ENCODE measurements at regions not wholly inside any gene's neighbourhood (a gene's known extent, or its start where the extent isn't known, plus 50 kb on each side); places are given as distances from the start of the nearest gene placed in this dataset.

GRCh38 chr12:86662464-86662863 is 406.3 kb upstream of the MGAT4C start:
- DNase-seq (ENCODE audit: low read depth in 1 of 2, low spot score in 1 of 2) = no peak
- no peaks in the 10 kb centered on the region for H3K36me3 ChIP-seq
- H3K4me1 ChIP-seq (ENCODE audit: low read depth) = no peaks in the 10 kb centered on the region
- H3K27ac ChIP-seq = no peak overlapping the region
- TF ChIP-seq CTCF (IDR thresholded peaks at IDR 0.05; ENCODE audit: low read depth, low read length) = no peak
- no peaks in the 10 kb centered on the region for H3K27me3 ChIP-seq
- no peaks in the 10 kb centered on the region for H3K9me3 ChIP-seq (ENCODE audit: low read depth)
- H3K4me3 ChIP-seq = no peak overlapping the region

- H3K9me3 ChIP-seq (ENCODE audit: low read depth) = no peaks in the 10 kb centered on the region
- H3K27me3 ChIP-seq = no peaks in the 10 kb centered on the region
- H3K4me3 ChIP-seq = no peak overlapping the region
- TF ChIP-seq CTCF (IDR thresholded peaks at IDR 0.05; ENCODE audit: low read depth, low read length) = no peak
- H3K36me3 ChIP-seq = no peaks in the 10 kb centered on the region
- H3K27ac ChIP-seq = no peak overlapping the region
- no peaks in the 10 kb centered on the region for H3K4me1 ChIP-seq (ENCODE audit: low read depth)
- no peak for DNase-seq (ENCODE audit: low read depth in 1 of 2, low spot score in 1 of 2)
These were observed 404.4 kb upstream of the MGAT4C start for GRCh38 chr12:86660488-86661147.

GRCh38 chr12:86659985-86660384 is 403.8 kb upstream of the MGAT4C start:
- Histone ChIP-seq H3K4me3 (no peak overlapping the region), H3K36me3 (no peaks in the 10 kb centered on the region), H3K27ac (no peak overlapping the region), H3K4me1 (ENCODE audit: low read depth) (no peaks in the 10 kb centered on the region), H3K9me3 (ENCODE audit: low read depth) (no peaks in the 10 kb centered on the region), H3K27me3 (no peaks in the 10 kb centered on the region)
- TF ChIP-seq CTCF (IDR thresholded peaks at IDR 0.05; ENCODE audit: low read depth, low read length) = no peak
- no peak for DNase-seq (ENCODE audit: low read depth in 1 of 2, low spot score in 1 of 2)

- no peak for DNase-seq (ENCODE audit: low read depth in 1 of 2, low spot score in 1 of 2)
- TF ChIP-seq CTCF (IDR thresholded peaks at IDR 0.05; ENCODE audit: low read depth, low read length) = no peak
- no peaks in the 10 kb centered on the region for H3K4me1 ChIP-seq (ENCODE audit: low read depth)
These were observed 402.1 kb upstream of the MGAT4C start for GRCh38 chr12:86658303-86658702.

GRCh38 chr12:86647800-86648199 is 391.6 kb upstream of the MGAT4C start:
- Histone ChIP-seq H3K27me3 (no peaks in the 10 kb centered on the region), H3K4me3 (no peak overlapping the region), H3K9me3 (ENCODE audit: low read depth) (no peaks in the 10 kb centered on the region), H3K4me1 (ENCODE audit: low read depth) (no peaks in the 10 kb centered on the region), H3K27ac (no peak overlapping the region), H3K36me3 (no peaks in the 10 kb centered on the region)
- no peak for DNase-seq (ENCODE audit: low read depth in 1 of 2, low spot score in 1 of 2)
- no peak for TF ChIP-seq CTCF (IDR thresholded peaks at IDR 0.05; ENCODE audit: low read depth, low read length)

More at GRCh38 chr12:86658303-86658702, 402.1 kb upstream of the MGAT4C start:
- H3K36me3 ChIP-seq = no peaks in the 10 kb centered on the region
- no peaks in the 10 kb centered on the region for H3K27me3 ChIP-seq
- no peak overlapping the region for H3K4me3 ChIP-seq
- no peak overlapping the region for H3K27ac ChIP-seq
- H3K9me3 ChIP-seq (ENCODE audit: low read depth) = no peaks in the 10 kb centered on the region
